NT2/D1 (cell line): ENCODE measurements at regions not wholly inside any gene's neighbourhood (a gene's known extent, or its start where the extent isn't known, plus 50 kb on each side); places are given as distances from the start of the nearest gene placed in this dataset.

ENCODE experiments used
- SUZ12 ChIP-seq: IDR thresholded peaks from 2 replicates; pipeline ENCODE4 v1.6.1; 2011; ENCODE audit not compliant: insufficient read length, insufficient read depth; ENCODE audit errors: extremely low read depth
- YY1 ChIP-seq: IDR thresholded peaks from 2 replicates; pipeline ENCODE4 v1.6.1; 2011; ENCODE audit not compliant: insufficient read length, insufficient read depth
- ZNF274 ChIP-seq: IDR thresholded peaks from 2 replicates; pipeline ENCODE4 v1.6.1; 2011; ENCODE audit warnings: mild to moderate bottlenecking, low read depth, low read length

DNA sequence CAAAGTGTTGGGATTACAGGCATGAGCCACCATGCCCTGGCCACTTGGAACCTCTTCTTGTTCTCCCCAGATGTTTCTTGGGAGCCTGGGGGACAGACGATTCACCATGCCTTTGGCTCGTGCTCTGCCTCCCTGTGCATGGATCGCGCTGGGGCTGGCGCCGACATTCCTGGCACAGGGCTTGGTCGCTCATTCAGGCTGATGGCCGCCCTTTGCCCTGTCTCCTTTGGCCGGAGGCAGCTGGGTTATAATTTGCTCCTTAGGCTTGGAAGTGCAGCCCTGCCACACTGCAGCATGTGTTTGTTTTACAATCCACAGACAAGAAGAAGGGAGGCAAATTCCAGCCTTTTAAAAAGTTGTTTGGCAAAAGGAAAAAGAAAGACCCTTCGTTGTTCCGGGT, 115.3 kb downstream of the AASDH start:
- TF ChIP-seq YY1 (no peak), ZNF274 (no peak), SUZ12 (no peak)
